Caco-2 (cell line): ENCODE measurements at regions not wholly inside any gene's neighbourhood (a gene's known extent, or its start where the extent isn't known, plus 50 kb on each side); places are given as distances from the start of the nearest gene placed in this dataset.

Experiments used
- BruUV-seq: library from RNA; stranded (reverse); fragments of 400-500 nt; replicated peaks from 2 replicates; lab custom pipeline; 2021; lab: Mats Ljungman, UMichigan
- CTCF ChIA-PET: fragments of 300-600 bp; sonication (Branson Sonifier 250); formaldehyde crosslinking; loops from one replicate; lab custom pipeline; 2022; ENCODE audit warnings: antibody characterized with exemption; lab: Charles Lee
- POLR2A ChIA-PET: fragments of 300-600 bp; sonication (Branson Sonifier 250); formaldehyde crosslinking; loops from one replicate; lab custom pipeline; 2022; ENCODE audit warnings: antibody characterized with exemption; lab: Charles Lee
- DNase-seq, 2 experiments: peaks; one replicate each; pipeline versions ENCODE4 v3.0.0 to v3.0.0-alpha.2; 2020 to 2022
- H3K27me3 ChIP-seq: replicated peaks from 2 replicates; pipeline ENCODE4 v1.6.0; 2011; ENCODE audit warnings: low read length; ENCODE audit not compliant: control insufficient read depth, insufficient read depth
- H3K36me3 ChIP-seq: 2 replicates; pipeline ENCODE4 v1.5.1; 2011; ENCODE audit warnings: low read length; ENCODE audit not compliant: control insufficient read depth, insufficient read depth
- H3K4me1 ChIP-seq: fragments of 250-450 bp; sonication (Bioruptor Pico); 2 replicates; pipeline ENCODE4 v1.5.1; 2020; ENCODE audit warnings: mild to moderate bottlenecking
- H3K4me3 ChIP-seq: 2 replicates; pipeline ENCODE4 v1.5.1; 2011; ENCODE audit warnings: low read depth, mild to moderate bottlenecking, control low read depth, low read length
- H3K9me3 ChIP-seq: fragments of 250-450 bp; sonication (Bioruptor Pico); 2 replicates; pipeline ENCODE4 v1.5.1; 2020; ENCODE audit warnings: mild to moderate bottlenecking, moderate library complexity
- H3K27ac Mint-ChIP-seq: one replicate; pipeline ENCODE4 v1.8.0; 2022; ENCODE audit warnings: mixed read lengths; ENCODE audit not compliant: unreplicated experiment
- H3K27me3 Mint-ChIP-seq: one replicate; pipeline ENCODE4 v1.8.0; 2022; ENCODE audit warnings: mixed read lengths; ENCODE audit not compliant: insufficient read depth, unreplicated experiment
- H3K36me3 Mint-ChIP-seq: one replicate; pipeline ENCODE4 v1.8.0; 2022; ENCODE audit warnings: mild to moderate bottlenecking, mixed read lengths; ENCODE audit not compliant: insufficient read depth, unreplicated experiment
- H3K4me1 Mint-ChIP-seq: one replicate; pipeline ENCODE4 v1.8.0; 2022; ENCODE audit warnings: low read depth, mixed read lengths; ENCODE audit not compliant: unreplicated experiment
- H3K4me3 Mint-ChIP-seq: one replicate; pipeline ENCODE4 v1.8.0; 2022; ENCODE audit warnings: mild to moderate bottlenecking, moderate library complexity, mixed read lengths; ENCODE audit not compliant: unreplicated experiment
- H3K9me3 Mint-ChIP-seq: one replicate; pipeline ENCODE4 v1.8.0; 2022; ENCODE audit warnings: mixed read lengths; ENCODE audit not compliant: unreplicated experiment
- CTCF ChIP-seq, 2 experiments: fragments of 200-600 bp in 1 of 2; IDR thresholded peaks; 1 replicate in 1 of 2; 2 replicates in 1 of 2; pipeline versions ENCODE4 v1.5.1 to v1.8.0; 2011 to 2022; ENCODE audit warnings: antibody characterized with exemption in 1 of 2, control low read depth in 1 of 2, inconsistent platforms in 1 of 2, low read depth in 1 of 2, low read length in 1 of 2, mild to moderate bottlenecking in 1 of 2, moderate library complexity in 1 of 2; ENCODE audit not compliant: insufficient read depth in 1 of 2, severe bottlenecking in 1 of 2, unreplicated experiment in 1 of 2
- intact Hi-C: fragments of 100-400 bp; cut with micrococcal nuclease; formaldehyde crosslinking; loops from one replicate; pipeline ENCODE4 v1.10.0; 2022; ENCODE audit not compliant: unreplicated experiment

- no peaks in the 10 kb centered on the region for H3K9me3 Mint-ChIP-seq
- CTCF ChIA-PET, result no interaction called here
- intact Hi-C loops, result no loop called here
These were observed 86.2 kb upstream of the CPXCR1 start for GRCh38 chrX:88660836-88661235.

GRCh38 chrX:88672261-88672660 is 74.8 kb upstream of the CPXCR1 start:
- H3K4me1 ChIP-seq, result no peaks in the 10 kb centered on the region
- POLR2A ChIA-PET, result no interaction called here
- no peak for TF ChIP-seq CTCF (IDR thresholded peaks at IDR 0.05; ENCODE audit: insufficient read depth in 1 of 2, low read depth in 1 of 2, low read length in 1 of 2, severe bottlenecking in 1 of 2, unreplicated experiment in 1 of 2)
- H3K27me3 ChIP-seq, result no peaks in the 10 kb centered on the region
- H3K4me1 Mint-ChIP-seq, result no peaks in the 10 kb centered on the region
- no peaks in the 10 kb centered on the region for H3K27me3 Mint-ChIP-seq
- no peak overlapping the region for H3K4me3 ChIP-seq
- DNase-seq, result no peak
- no peaks in the 10 kb centered on the region for H3K36me3 ChIP-seq
- H3K27ac Mint-ChIP-seq, result no peak overlapping the region
- no peaks in the 10 kb centered on the region for H3K9me3 Mint-ChIP-seq
- intact Hi-C loops, result no loop called here
- CTCF ChIA-PET, result no interaction called here
- H3K36me3 Mint-ChIP-seq, result no peaks in the 10 kb centered on the region
- no peak overlapping the region for H3K4me3 Mint-ChIP-seq
- no TSS peak for BruUV-seq
- no peaks in the 10 kb centered on the region for H3K9me3 ChIP-seq

More at GRCh38 chrX:88660836-88661235, 86.2 kb upstream of the CPXCR1 start:
- Mint-ChIP-seq H3K4me3 (no peak overlapping the region), H3K27ac (no peak overlapping the region), H3K36me3 (no peaks in the 10 kb centered on the region), H3K27me3 (no peaks in the 10 kb centered on the region), H3K4me1 (no peaks in the 10 kb centered on the region)
- Histone ChIP-seq H3K4me3 (no peak overlapping the region), H3K27me3 (no peaks in the 10 kb centered on the region), H3K4me1 (no peaks in the 10 kb centered on the region), H3K9me3 (no peaks in the 10 kb centered on the region), H3K36me3 (no peaks in the 10 kb centered on the region)
- no peak for DNase-seq
- POLR2A ChIA-PET, result no interaction called here
- no peak for TF ChIP-seq CTCF (IDR thresholded peaks at IDR 0.05; ENCODE audit: insufficient read depth in 1 of 2, low read depth in 1 of 2, low read length in 1 of 2, severe bottlenecking in 1 of 2, unreplicated experiment in 1 of 2)
- BruUV-seq, result no TSS peak
